ENCODE measurements at regions not wholly inside any gene's neighbourhood (a gene's known extent, or its start where the extent isn't known, plus 50 kb on each side); places are given as distances from the start of the nearest gene placed in this dataset.

GRCh38 chr13:30039511-30039911 lies 189.1 kb upstream of the UBL3 start:
- no peak overlapping the region for H3K4me3 ChIP-seq (ENCODE audit: low read depth, low read length)
- no peak for TF ChIP-seq CTCF (IDR thresholded peaks at IDR 0.05; ENCODE audit: low read depth, low read length)

- H3K4me3 ChIP-seq (ENCODE audit: low read depth, low read length), result no peak overlapping the region
- TF ChIP-seq CTCF (IDR thresholded peaks at IDR 0.05; ENCODE audit: low read depth, low read length), result no peak
Measured at GRCh38 chr13:30038884-30039283, 188.5 kb upstream of the UBL3 start.

- H3K4me3 ChIP-seq (ENCODE audit: low read depth, low read length), result no peak overlapping the region
- no peak for TF ChIP-seq CTCF (IDR thresholded peaks at IDR 0.05; ENCODE audit: low read depth, low read length)
Measured at GRCh38 chr13:30037766-30038165, 187.3 kb upstream of the UBL3 start.

- H3K4me3 ChIP-seq (ENCODE audit: low read depth, low read length), result no peak overlapping the region
- TF ChIP-seq CTCF (IDR thresholded peaks at IDR 0.05; ENCODE audit: low read depth, low read length), result no peak
Measured at GRCh38 chr13:30037306-30037705, 186.9 kb upstream of the UBL3 start.

GRCh38 chr13:30034458-30034795 lies 184.0 kb upstream of the UBL3 start:
- H3K4me3 ChIP-seq (ENCODE audit: low read depth, low read length), result no peak overlapping the region
- no peak for TF ChIP-seq CTCF (IDR thresholded peaks at IDR 0.05; ENCODE audit: low read depth, low read length)

GRCh38 chr13:30033681-30034457 lies 183.5 kb upstream of the UBL3 start:
- TF ChIP-seq CTCF (IDR thresholded peaks at IDR 0.05; ENCODE audit: low read depth, low read length), result no peak
- H3K4me3 ChIP-seq (ENCODE audit: low read depth, low read length), result peak overlapping the region; percentile 8

- no peak for TF ChIP-seq CTCF (IDR thresholded peaks at IDR 0.05; ENCODE audit: low read depth, low read length)
- H3K4me3 ChIP-seq (ENCODE audit: low read depth, low read length), result no peak overlapping the region
Measured at GRCh38 chr13:30032263-30032662, 181.8 kb upstream of the UBL3 start.
